H1 (cell line): ENCODE measurements at regions not wholly inside any gene's neighbourhood (a gene's known extent, or its start where the extent isn't known, plus 50 kb on each side); places are given as distances from the start of the nearest gene placed in this dataset.

Experiments used
- EP300 ChIP-seq, 2 experiments: IDR thresholded peaks; 1 replicate in 1 of 2; 2 replicates in 1 of 2; pipeline ENCODE4 v1.6.1; 2011 to 2012; ENCODE audit warnings: low read depth in 2 of 2, low read length in 2 of 2, mild to moderate bottlenecking in 2 of 2, borderline replicate concordance in 1 of 2, inconsistent platforms in 1 of 2, moderate library complexity in 1 of 2
- HDAC2 ChIP-seq, 2 experiments: fragments of 300-600 bp in 1 of 2; sonication (generic) in 1 of 2; IDR thresholded peaks; 2 replicates each; pipeline ENCODE4 v1.6.1; 2011 to 2012; ENCODE audit warnings: low read depth in 2 of 2, low read length in 2 of 2, mild to moderate bottlenecking in 2 of 2, moderate library complexity in 2 of 2, borderline replicate concordance in 1 of 2, inconsistent platforms in 1 of 2
- NRF1 ChIP-seq: IDR thresholded peaks from 2 replicates; pipeline ENCODE4 v1.6.1; 2011; ENCODE audit warnings: mild to moderate bottlenecking, low read depth, low read length, improper control_type of control experiment
- PHF8 ChIP-seq: fragments of 200-600 bp; sonication (generic); conservative IDR thresholded peaks from 2 replicates; pipeline ENCODE4 v1.7.1; 2012; ENCODE audit warnings: low read depth, mild to moderate bottlenecking, inconsistent platforms, low read length, moderate library complexity
- POLR2AphosphoS5 ChIP-seq: IDR thresholded peaks from 2 replicates; pipeline ENCODE4 v1.6.1; 2011; ENCODE audit warnings: low read depth, low read length
- RAD21 ChIP-seq, 2 experiments: IDR thresholded peaks in 1 of 2; conservative IDR thresholded peaks in 1 of 2; 2 replicates each; pipeline ENCODE4 v1.6.1; 2011; ENCODE audit warnings: low read depth in 2 of 2, low read length in 2 of 2, improper control_type of control experiment in 1 of 2, inconsistent platforms in 1 of 2, mild to moderate bottlenecking in 1 of 2, moderate library complexity in 1 of 2
- SAP30 ChIP-seq: fragments of 300-600 bp; sonication (generic); IDR thresholded peaks from 2 replicates; pipeline ENCODE4 v1.7.1; 2012; ENCODE audit warnings: low read length, moderate library complexity, mild to moderate bottlenecking, inconsistent platforms; ENCODE audit not compliant: insufficient read depth, insufficient replicate concordance
- SP1 ChIP-seq: IDR thresholded peaks from 2 replicates; pipeline ENCODE4 v1.6.1; 2011; ENCODE audit warnings: low read depth, low read length
- TF ChIP-seq, protein P1 (sequence below): fragments of 300-600 bp; sonication (generic); IDR thresholded peaks from 2 replicates; pipeline ENCODE4 v1.7.1; 2012; ENCODE audit warnings: low read length, moderate library complexity, mild to moderate bottlenecking, inconsistent platforms; ENCODE audit not compliant: insufficient replicate concordance
- TF ChIP-seq, protein P2 (sequence below): IDR thresholded peaks from 2 replicates; pipeline ENCODE4 v1.6.1; 2012; ENCODE audit warnings: inconsistent platforms

DNA sequence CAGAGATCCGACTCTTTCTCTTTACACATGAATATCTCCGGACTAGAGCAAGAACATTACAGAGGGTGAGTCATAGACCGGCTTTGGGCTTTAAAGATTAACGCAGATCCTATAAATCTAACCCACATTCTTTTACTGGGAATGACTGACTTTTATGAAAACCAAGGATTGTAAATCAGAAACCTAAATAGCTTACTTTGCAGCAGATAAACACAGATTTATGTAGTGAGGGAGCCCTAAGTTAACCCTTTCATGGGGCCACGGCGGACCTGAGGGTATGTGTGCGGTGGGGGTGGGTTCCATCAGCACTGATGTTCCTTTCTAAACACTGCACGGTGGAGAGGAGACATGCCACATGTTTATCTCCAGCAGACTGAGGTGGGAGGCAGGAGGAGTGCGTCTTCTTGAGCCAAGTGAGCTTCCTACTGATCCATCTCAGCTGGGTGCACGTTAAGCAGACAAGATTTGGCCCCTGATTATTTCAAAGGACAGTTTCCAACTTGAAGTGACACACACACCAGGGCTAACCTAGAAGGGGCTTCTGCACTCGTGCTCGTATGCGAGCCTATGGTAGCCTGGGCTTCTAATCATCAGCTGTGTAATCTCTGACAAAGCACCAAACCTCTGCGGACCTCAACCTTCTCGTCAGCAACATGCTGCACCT lies 127.6 kb downstream of the WDR11 start (continued):
- TF ChIP-seq, protein P1, sequence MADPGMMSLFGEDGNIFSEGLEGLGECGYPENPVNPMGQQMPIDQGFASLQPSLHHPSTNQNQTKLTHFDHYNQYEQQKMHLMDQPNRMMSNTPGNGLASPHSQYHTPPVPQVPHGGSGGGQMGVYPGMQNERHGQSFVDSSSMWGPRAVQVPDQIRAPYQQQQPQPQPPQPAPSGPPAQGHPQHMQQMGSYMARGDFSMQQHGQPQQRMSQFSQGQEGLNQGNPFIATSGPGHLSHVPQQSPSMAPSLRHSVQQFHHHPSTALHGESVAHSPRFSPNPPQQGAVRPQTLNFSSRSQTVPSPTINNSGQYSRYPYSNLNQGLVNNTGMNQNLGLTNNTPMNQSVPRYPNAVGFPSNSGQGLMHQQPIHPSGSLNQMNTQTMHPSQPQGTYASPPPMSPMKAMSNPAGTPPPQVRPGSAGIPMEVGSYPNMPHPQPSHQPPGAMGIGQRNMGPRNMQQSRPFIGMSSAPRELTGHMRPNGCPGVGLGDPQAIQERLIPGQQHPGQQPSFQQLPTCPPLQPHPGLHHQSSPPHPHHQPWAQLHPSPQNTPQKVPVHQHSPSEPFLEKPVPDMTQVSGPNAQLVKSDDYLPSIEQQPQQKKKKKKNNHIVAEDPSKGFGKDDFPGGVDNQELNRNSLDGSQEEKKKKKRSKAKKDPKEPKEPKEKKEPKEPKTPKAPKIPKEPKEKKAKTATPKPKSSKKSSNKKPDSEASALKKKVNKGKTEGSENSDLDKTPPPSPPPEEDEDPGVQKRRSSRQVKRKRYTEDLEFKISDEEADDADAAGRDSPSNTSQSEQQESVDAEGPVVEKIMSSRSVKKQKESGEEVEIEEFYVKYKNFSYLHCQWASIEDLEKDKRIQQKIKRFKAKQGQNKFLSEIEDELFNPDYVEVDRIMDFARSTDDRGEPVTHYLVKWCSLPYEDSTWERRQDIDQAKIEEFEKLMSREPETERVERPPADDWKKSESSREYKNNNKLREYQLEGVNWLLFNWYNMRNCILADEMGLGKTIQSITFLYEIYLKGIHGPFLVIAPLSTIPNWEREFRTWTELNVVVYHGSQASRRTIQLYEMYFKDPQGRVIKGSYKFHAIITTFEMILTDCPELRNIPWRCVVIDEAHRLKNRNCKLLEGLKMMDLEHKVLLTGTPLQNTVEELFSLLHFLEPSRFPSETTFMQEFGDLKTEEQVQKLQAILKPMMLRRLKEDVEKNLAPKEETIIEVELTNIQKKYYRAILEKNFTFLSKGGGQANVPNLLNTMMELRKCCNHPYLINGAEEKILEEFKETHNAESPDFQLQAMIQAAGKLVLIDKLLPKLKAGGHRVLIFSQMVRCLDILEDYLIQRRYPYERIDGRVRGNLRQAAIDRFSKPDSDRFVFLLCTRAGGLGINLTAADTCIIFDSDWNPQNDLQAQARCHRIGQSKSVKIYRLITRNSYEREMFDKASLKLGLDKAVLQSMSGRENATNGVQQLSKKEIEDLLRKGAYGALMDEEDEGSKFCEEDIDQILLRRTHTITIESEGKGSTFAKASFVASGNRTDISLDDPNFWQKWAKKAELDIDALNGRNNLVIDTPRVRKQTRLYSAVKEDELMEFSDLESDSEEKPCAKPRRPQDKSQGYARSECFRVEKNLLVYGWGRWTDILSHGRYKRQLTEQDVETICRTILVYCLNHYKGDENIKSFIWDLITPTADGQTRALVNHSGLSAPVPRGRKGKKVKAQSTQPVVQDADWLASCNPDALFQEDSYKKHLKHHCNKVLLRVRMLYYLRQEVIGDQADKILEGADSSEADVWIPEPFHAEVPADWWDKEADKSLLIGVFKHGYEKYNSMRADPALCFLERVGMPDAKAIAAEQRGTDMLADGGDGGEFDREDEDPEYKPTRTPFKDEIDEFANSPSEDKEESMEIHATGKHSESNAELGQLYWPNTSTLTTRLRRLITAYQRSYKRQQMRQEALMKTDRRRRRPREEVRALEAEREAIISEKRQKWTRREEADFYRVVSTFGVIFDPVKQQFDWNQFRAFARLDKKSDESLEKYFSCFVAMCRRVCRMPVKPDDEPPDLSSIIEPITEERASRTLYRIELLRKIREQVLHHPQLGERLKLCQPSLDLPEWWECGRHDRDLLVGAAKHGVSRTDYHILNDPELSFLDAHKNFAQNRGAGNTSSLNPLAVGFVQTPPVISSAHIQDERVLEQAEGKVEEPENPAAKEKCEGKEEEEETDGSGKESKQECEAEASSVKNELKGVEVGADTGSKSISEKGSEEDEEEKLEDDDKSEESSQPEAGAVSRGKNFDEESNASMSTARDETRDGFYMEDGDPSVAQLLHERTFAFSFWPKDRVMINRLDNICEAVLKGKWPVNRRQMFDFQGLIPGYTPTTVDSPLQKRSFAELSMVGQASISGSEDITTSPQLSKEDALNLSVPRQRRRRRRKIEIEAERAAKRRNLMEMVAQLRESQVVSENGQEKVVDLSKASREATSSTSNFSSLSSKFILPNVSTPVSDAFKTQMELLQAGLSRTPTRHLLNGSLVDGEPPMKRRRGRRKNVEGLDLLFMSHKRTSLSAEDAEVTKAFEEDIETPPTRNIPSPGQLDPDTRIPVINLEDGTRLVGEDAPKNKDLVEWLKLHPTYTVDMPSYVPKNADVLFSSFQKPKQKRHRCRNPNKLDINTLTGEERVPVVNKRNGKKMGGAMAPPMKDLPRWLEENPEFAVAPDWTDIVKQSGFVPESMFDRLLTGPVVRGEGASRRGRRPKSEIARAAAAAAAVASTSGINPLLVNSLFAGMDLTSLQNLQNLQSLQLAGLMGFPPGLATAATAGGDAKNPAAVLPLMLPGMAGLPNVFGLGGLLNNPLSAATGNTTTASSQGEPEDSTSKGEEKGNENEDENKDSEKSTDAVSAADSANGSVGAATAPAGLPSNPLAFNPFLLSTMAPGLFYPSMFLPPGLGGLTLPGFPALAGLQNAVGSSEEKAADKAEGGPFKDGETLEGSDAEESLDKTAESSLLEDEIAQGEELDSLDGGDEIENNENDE = no peak
- TF ChIP-seq SAP30 (no peak), SP1 (no peak), HDAC2 (IDR thresholded peaks at IDR 0.05; ENCODE audit: borderline replicate concordance in 1 of 2, low read depth in 2 of 2, low read length in 2 of 2) (no peak), PHF8 (no peak), EP300 (IDR thresholded peaks at IDR 0.05; ENCODE audit: borderline replicate concordance in 1 of 2, low read depth in 2 of 2, low read length in 2 of 2) (no peak), NRF1 (no peak), RAD21 (IDR thresholded peaks at IDR 0.05 in 1 of 2, conservative IDR thresholded peaks at IDR 0.05 in 1 of 2; ENCODE audit: low read depth in 2 of 2, low read length in 2 of 2) (no peak), POLR2AphosphoS5 (no peak)
- TF ChIP-seq, protein P2, sequence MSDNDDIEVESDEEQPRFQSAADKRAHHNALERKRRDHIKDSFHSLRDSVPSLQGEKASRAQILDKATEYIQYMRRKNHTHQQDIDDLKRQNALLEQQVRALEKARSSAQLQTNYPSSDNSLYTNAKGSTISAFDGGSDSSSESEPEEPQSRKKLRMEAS = no peak
